GM23338 (cell line): ENCODE measurements at regions not wholly inside any gene's neighbourhood (a gene's known extent, or its start where the extent isn't known, plus 50 kb on each side); places are given as distances from the start of the nearest gene placed in this dataset.

Experiments
- ATAC-seq: fragments of 200-7000 bp; cut with Tn5 transposase; 3 replicates; pipeline ENCODE4 v1.9.1; 2020
- DNase-seq: peaks from one replicate; pipeline ENCODE4 v3.0.0-alpha.2; 2015; ENCODE audit warnings: low spot score
- H2AFZ ChIP-seq: fragments of 200-600 bp; sonication (generic); 2 replicates; pipeline ENCODE4 v1.8.0; 2016; ENCODE audit warnings: antibody characterized with exemption, mild to moderate bottlenecking, moderate library complexity
- H3F3A ChIP-seq: fragments of 200-600 bp; sonication (generic); replicated peaks from 2 replicates; pipeline ENCODE4 v1.8.0; 2017; ENCODE audit warnings: antibody characterized with exemption, mixed run types, low read depth
- H3K27ac ChIP-seq: fragments of 200-600 bp; sonication (generic); 2 replicates; pipeline ENCODE4 v1.6.1; 2016; ENCODE audit warnings: low read depth
- H3K27me3 ChIP-seq: fragments of 200-600 bp; sonication (generic); 2 replicates; pipeline ENCODE4 v1.8.0; 2016; ENCODE audit warnings: mild to moderate bottlenecking, mixed run types, moderate library complexity; ENCODE audit not compliant: insufficient read depth
- H3K36me3 ChIP-seq: fragments of 200-600 bp; sonication (generic); 2 replicates; pipeline ENCODE4 v1.8.0; 2016; ENCODE audit warnings: mild to moderate bottlenecking; ENCODE audit not compliant: insufficient read depth
- H3K4me1 ChIP-seq: fragments of 200-600 bp; sonication (generic); 2 replicates; pipeline ENCODE4 v1.8.0; 2016; ENCODE audit warnings: mild to moderate bottlenecking, moderate library complexity; ENCODE audit not compliant: insufficient read depth
- H3K4me2 ChIP-seq: fragments of 200-600 bp; sonication (generic); 2 replicates; pipeline ENCODE4 v1.7.1; 2017; ENCODE audit warnings: mixed run types
- H3K4me3 ChIP-seq: fragments of 200-600 bp; sonication (generic); 2 replicates; pipeline ENCODE4 v1.6.1; 2016; ENCODE audit warnings: mixed run types
- H3K79me2 ChIP-seq: fragments of 200-600 bp; sonication (generic); replicated peaks from 2 replicates; pipeline ENCODE4 v1.8.0; 2017; ENCODE audit warnings: mild to moderate bottlenecking; ENCODE audit not compliant: insufficient read depth
- H3K9me2 ChIP-seq: fragments of 200-600 bp; sonication (generic); 2 replicates; pipeline ENCODE4 v1.8.0; 2017; ENCODE audit not compliant: insufficient read depth
- H4K20me1 ChIP-seq: fragments of 200-600 bp; sonication (generic); replicated peaks from 2 replicates; pipeline ENCODE4 v1.8.0; 2017; ENCODE audit warnings: mild to moderate bottlenecking; ENCODE audit not compliant: insufficient read depth
- H3K27ac Mint-ChIP-seq: 2 replicates; pipeline ENCODE4 v1.8.0; 2020; ENCODE audit warnings: inconsistent platforms, mild to moderate bottlenecking, moderate library complexity, mixed read lengths
- H3K27me3 Mint-ChIP-seq: 3 replicates; pipeline ENCODE4 v1.8.0; 2022; ENCODE audit warnings: low read depth, mild to moderate bottlenecking, moderate library complexity, mixed read lengths, inconsistent platforms; ENCODE audit not compliant: insufficient read depth, poor library complexity
- H3K36me3 Mint-ChIP-seq: 3 replicates; pipeline ENCODE4 v1.8.0; 2021; ENCODE audit warnings: low read depth, mild to moderate bottlenecking, inconsistent platforms, moderate library complexity, mixed read lengths
- H3K4me1 Mint-ChIP-seq: 3 replicates; pipeline ENCODE4 v1.8.0; 2020; ENCODE audit warnings: mild to moderate bottlenecking, inconsistent platforms, mixed read lengths
- H3K4me3 Mint-ChIP-seq: 3 replicates; pipeline ENCODE4 v1.8.0; 2021; ENCODE audit warnings: moderate library complexity, mild to moderate bottlenecking, inconsistent platforms, mixed read lengths
- H3K9me3 Mint-ChIP-seq: 3 replicates; pipeline ENCODE4 v1.8.0; 2020; ENCODE audit warnings: moderate library complexity, mild to moderate bottlenecking, inconsistent platforms, mixed read lengths
- CREB1 ChIP-seq: fragments of 250-450 bp; sonication (Bioruptor Pico); IDR thresholded peaks from 2 replicates; pipeline ENCODE4 v1.5.0; 2020; ENCODE audit warnings: low read depth, mild to moderate bottlenecking, moderate library complexity
- CTCF ChIP-seq, 2 experiments: fragments of 200-600 bp in 1 of 2; sonication (generic) in 1 of 2; conservative IDR thresholded peaks; 2 replicates each; pipeline versions ENCODE4 v1.5.1 to v1.6.1; 2016 to 2017; ENCODE audit warnings: antibody characterized with exemption in 2 of 2, low read depth in 2 of 2, mild to moderate bottlenecking in 2 of 2, moderate library complexity in 1 of 2
- ETS1 ChIP-seq: IDR thresholded peaks from 2 replicates; pipeline ENCODE4 v1.6.1; 2016; ENCODE audit warnings: antibody characterized with exemption
- EZH2 ChIP-seq: fragments of 200-600 bp; sonication (generic); IDR thresholded peaks from one replicate; pipeline ENCODE4 v1.8.0; 2017; ENCODE audit warnings: antibody characterized with exemption, mild to moderate bottlenecking, low read depth; ENCODE audit not compliant: unreplicated experiment
- EZH2phosphoT487 ChIP-seq: fragments of 200-600 bp; sonication (generic); IDR thresholded peaks from one replicate; pipeline ENCODE4 v1.8.1; 2018; ENCODE audit warnings: antibody characterized with exemption; ENCODE audit not compliant: unreplicated experiment
- NANOG ChIP-seq: IDR thresholded peaks from 2 replicates; pipeline ENCODE4 v1.6.1; 2016; ENCODE audit warnings: antibody characterized with exemption, borderline replicate concordance
- POLR2AphosphoS5 ChIP-seq: IDR thresholded peaks from 2 replicates; pipeline ENCODE4 v1.6.1; 2016; ENCODE audit warnings: antibody characterized with exemption, low read depth
- STAT1 ChIP-seq: IDR thresholded peaks from one replicate; pipeline ENCODE4 v1.6.1; 2016; ENCODE audit warnings: antibody characterized with exemption; ENCODE audit not compliant: unreplicated experiment
- ZNF331 ChIP-seq: fragments of 250-450 bp; sonication (Bioruptor Pico); IDR thresholded peaks from 2 replicates; pipeline ENCODE4 v1.5.0; 2020; ENCODE audit warnings: low read depth, mild to moderate bottlenecking, moderate library complexity
- ZNF462 ChIP-seq: fragments of 250-450 bp; sonication (Bioruptor Pico); IDR thresholded peaks from 2 replicates; pipeline ENCODE4 v1.5.0; 2020; ENCODE audit warnings: mild to moderate bottlenecking, moderate library complexity

GRCh38 chr3:40996827-40997710 is 202.2 kb upstream of the CTNNB1 start (continued):
- TF ChIP-seq ZNF462 (CRISPR knock-in tag): no peak
- TF ChIP-seq EZH2phosphoT487: no peak
- TF ChIP-seq EZH2: no peak

- Histone ChIP-seq H3K27me3 (no peaks in the 10 kb centered on the region), H3K4me3 (no peak overlapping the region), H3K79me2 (no peaks in the 10 kb centered on the region), H3K27ac (peak overlapping the region; percentile 89), H3K36me3 (no peaks in the 10 kb centered on the region), H3K4me1 (peaks cover 47% of the 10 kb centered on the region), H3K4me2 (peak overlapping the region; percentile 58; the same call in 1 of the 2 replicates), H4K20me1 (no peaks in the 10 kb centered on the region), H3K9me2 (no peaks in the 10 kb centered on the region), H2AFZ (no peak overlapping the region), H3F3A (no peaks in the 10 kb centered on the region)
- TF ChIP-seq ZNF331 (no peak), POLR2AphosphoS5 (no peak), STAT1 (no peak), EZH2phosphoT487 (no peak), CTCF (conservative IDR thresholded peaks at IDR 0.05; ENCODE audit: low read depth in 2 of 2) (no peak), NANOG (no peak), EZH2 (no peak), CREB1 (CRISPR knock-in tag) (no peak), ETS1 (no peak)
- peaks cover 10% of the 10 kb centered on the region for H3K27me3 Mint-ChIP-seq
- no peak overlapping the region; the same call in 1 of the 2 replicates for H3K27ac Mint-ChIP-seq
- peaks cover 61% of the 10 kb centered on the region for H3K4me1 Mint-ChIP-seq
- H3K4me3 Mint-ChIP-seq: no peak overlapping the region
- H3K9me3 Mint-ChIP-seq: no peaks in the 10 kb centered on the region; the same call in 2 of the 3 replicates
- no peak for ATAC-seq
- DNase-seq: no peak
- no peaks in the 10 kb centered on the region; the same call in 2 of the 3 replicates for H3K36me3 Mint-ChIP-seq
Observed at GRCh38 chr3:40997711-40998519, 201.4 kb upstream of the CTNNB1 start.
